ENCODE measurements at regions not wholly inside any gene's neighbourhood (a gene's known extent, or its start where the extent isn't known, plus 50 kb on each side); places are given as distances from the start of the nearest gene placed in this dataset.

DNA sequence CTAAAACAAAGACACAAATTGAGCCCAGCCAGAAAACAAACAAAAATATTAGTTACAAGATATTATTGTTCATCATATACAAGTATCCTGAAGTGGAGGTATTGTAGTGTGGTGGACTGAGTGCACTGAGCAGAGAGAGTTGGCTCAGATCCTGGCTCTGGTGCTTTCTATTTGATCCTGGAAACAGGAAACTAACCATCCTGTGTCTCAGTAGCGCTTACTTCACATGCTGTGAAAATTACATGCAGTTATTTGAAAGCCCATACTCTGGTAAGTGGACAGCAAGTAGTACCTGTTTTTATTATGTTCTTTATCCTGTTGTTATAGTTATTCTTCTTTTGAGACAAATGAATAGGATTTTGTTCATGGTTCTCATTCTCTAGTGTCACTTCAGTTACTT is 84.3 kb upstream of the CRIM1 start:
- TF ChIP-seq CTCF (IDR thresholded peaks at IDR 0.05; ENCODE audit: control extremely low read depth in 1 of 3, insufficient read depth in 1 of 3, low read depth in 1 of 3, low read length in 3 of 3) (no peak), ASH2L (IDR thresholded peaks at IDR 0.05; ENCODE audit: low read length) (peak; percentile 35), POLR2A (IDR thresholded peaks at IDR 0.05; ENCODE audit: control extremely low read depth in 1 of 2, low read depth in 2 of 2, low read length in 2 of 2) (no peak), ATF2 (IDR thresholded peaks at IDR 0.05; ENCODE audit: low read length) (no peak), SP1 (IDR thresholded peaks at IDR 0.05; ENCODE audit: low read depth, low read length) (no peak), SIRT6 (IDR thresholded peaks at IDR 0.05; ENCODE audit: low read length) (no peak), POLR2AphosphoS5 (IDR thresholded peaks at IDR 0.05; ENCODE audit: low read depth, low read length) (no peak), CBX5 (IDR thresholded peaks at IDR 0.05; ENCODE audit: low read depth, low read length) (no peak), CBX8 (IDR thresholded peaks at IDR 0.05; ENCODE audit: borderline replicate concordance, low read depth, low read length) (no peak), EZH2 (IDR thresholded peaks at IDR 0.05; ENCODE audit: low read depth, low read length, severe bottlenecking) (no peak), KDM1A (IDR thresholded peaks at IDR 0.05; ENCODE audit: borderline replicate concordance, low read length) (no peak), TCF12 (IDR thresholded peaks at IDR 0.05; ENCODE audit: low read depth, low read length) (no peak), EP300 (IDR thresholded peaks at IDR 0.05; ENCODE audit: borderline replicate concordance in 1 of 2, low read depth in 2 of 2, low read length in 2 of 2) (no peak), FOSL1 (IDR thresholded peaks at IDR 0.05; ENCODE audit: insufficient read depth, low read depth, low read length) (no peak)

All from H1 (cell line).